ENCODE measurements at regions not wholly inside any gene's neighbourhood (a gene's known extent, or its start where the extent isn't known, plus 50 kb on each side); places are given as distances from the start of the nearest gene placed in this dataset.

GRCh38 chr10:109287858-109288257, 635.5 kb downstream of the XPNPEP1 start:
- Mint-ChIP-seq H3K27me3 (no peaks in the 10 kb centered on the region), H3K4me3 (no peak overlapping the region), H3K9me3 (peaks cover 5% of the 10 kb centered on the region), H3K27ac (no peak overlapping the region), H3K36me3 (ENCODE audit: low read depth) (no peaks in the 10 kb centered on the region), H3K4me1 (no peaks in the 10 kb centered on the region)
- CTCF ChIA-PET, result no interaction called here
- DNase-seq, result no peak
- POLR2A ChIA-PET, result no interaction called here

DNA sequence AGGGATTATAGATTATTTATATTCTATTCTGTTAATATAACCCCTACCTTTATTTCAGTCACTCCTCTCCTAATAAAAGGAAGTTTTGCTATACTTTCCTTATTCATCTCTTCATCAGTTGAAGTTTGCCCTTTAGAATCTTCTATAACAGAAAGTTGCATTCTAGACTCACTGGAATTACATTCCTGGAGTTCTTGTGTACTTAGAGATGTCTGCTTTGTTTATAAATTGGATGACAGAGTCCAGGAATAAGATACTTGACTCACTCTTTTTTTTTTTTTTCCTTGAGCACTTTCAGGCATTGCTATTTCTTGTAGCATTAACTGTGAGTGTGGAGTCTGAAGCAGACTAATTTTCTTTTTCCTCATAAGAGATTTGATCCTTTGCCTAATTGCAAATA, 640.8 kb downstream of the XPNPEP1 start:
- DNase-seq, result no peak
- H3K27ac Mint-ChIP-seq, result no peak overlapping the region
- H3K36me3 Mint-ChIP-seq (ENCODE audit: low read depth), result no peaks in the 10 kb centered on the region
- POLR2A ChIA-PET, result no interaction called here
- no peaks in the 10 kb centered on the region for H3K4me1 Mint-ChIP-seq
- no peaks in the 10 kb centered on the region for H3K9me3 Mint-ChIP-seq
- CTCF ChIA-PET, result no interaction called here
- no peak overlapping the region for H3K4me3 Mint-ChIP-seq
- H3K27me3 Mint-ChIP-seq, result no peaks in the 10 kb centered on the region

DNA sequence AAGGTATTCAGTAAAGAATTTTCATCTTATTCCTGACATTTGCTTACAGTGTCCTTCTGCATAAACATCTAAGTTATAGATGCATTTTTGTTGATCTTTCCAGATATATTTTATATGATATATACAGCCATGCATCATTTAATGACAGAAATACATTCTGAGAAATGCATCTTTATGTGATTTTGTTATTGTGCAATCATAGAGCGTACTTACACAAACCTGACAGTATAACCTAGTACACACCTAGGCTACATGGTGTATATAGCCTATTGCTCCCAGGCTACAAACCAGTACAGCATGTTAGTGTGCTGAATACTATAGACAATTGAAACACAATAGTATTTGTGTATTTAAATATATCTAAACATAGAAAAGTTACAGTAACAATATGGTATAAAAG, 642.0 kb downstream of the XPNPEP1 start:
- H3K4me1 Mint-ChIP-seq, result no peaks in the 10 kb centered on the region
- no peak overlapping the region for H3K27ac Mint-ChIP-seq
- peaks cover 3% of the 10 kb centered on the region for H3K9me3 Mint-ChIP-seq
- DNase-seq, result no peak
- H3K4me3 Mint-ChIP-seq, result no peak overlapping the region
- CTCF ChIA-PET, result no interaction called here
- POLR2A ChIA-PET, result no interaction called here
- no peaks in the 10 kb centered on the region for H3K27me3 Mint-ChIP-seq
- no peaks in the 10 kb centered on the region for H3K36me3 Mint-ChIP-seq (ENCODE audit: low read depth)

DNA sequence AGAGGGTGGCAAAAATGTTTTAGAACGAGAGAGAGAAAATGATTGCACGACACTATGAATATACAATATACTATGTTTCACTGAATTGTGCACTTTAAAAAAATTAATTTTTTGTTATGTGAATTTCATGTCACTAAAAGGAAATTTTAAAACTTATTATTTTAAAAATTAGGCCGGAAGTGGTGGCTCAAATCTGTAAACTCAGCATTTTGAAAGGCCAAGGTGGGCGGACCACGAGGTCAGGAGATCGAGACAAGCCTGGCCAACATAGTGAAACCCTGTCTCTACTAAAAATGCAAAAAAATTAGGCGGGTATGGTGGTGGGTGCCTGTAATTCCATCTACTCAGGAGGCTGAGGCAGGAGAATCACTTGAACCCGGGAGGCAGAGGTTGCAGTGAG, 642.5 kb downstream of the XPNPEP1 start:
- no peak for DNase-seq
- H3K27ac Mint-ChIP-seq, result no peak overlapping the region
- H3K4me1 Mint-ChIP-seq, result no peaks in the 10 kb centered on the region
- H3K9me3 Mint-ChIP-seq, result peaks cover 3% of the 10 kb centered on the region
- CTCF ChIA-PET, result no interaction called here
- H3K27me3 Mint-ChIP-seq, result no peaks in the 10 kb centered on the region
- H3K4me3 Mint-ChIP-seq, result no peak overlapping the region
- POLR2A ChIA-PET, result no interaction called here
- H3K36me3 Mint-ChIP-seq (ENCODE audit: low read depth), result no peaks in the 10 kb centered on the region

- DNase-seq, result no peak
- no peak overlapping the region for H3K4me3 Mint-ChIP-seq
- ChIA-PET POLR2A (no interaction called here), CTCF (no interaction called here)
- no peak overlapping the region for H3K27ac Mint-ChIP-seq
- H3K4me1 Mint-ChIP-seq, result no peaks in the 10 kb centered on the region
- no peaks in the 10 kb centered on the region for H3K27me3 Mint-ChIP-seq
- peaks cover 3% of the 10 kb centered on the region for H3K9me3 Mint-ChIP-seq
- H3K36me3 Mint-ChIP-seq (ENCODE audit: low read depth), result no peaks in the 10 kb centered on the region
Observed at GRCh38 chr10:109277456-109277855, 645.9 kb downstream of the XPNPEP1 start.

- Mint-ChIP-seq H3K27ac (no peak overlapping the region), H3K4me1 (no peaks in the 10 kb centered on the region), H3K27me3 (no peaks in the 10 kb centered on the region), H3K4me3 (no peak overlapping the region), H3K36me3 (ENCODE audit: low read depth) (no peaks in the 10 kb centered on the region), H3K9me3 (peaks cover 3% of the 10 kb centered on the region)
- CTCF ChIA-PET, result no interaction called here
- DNase-seq, result no peak
- POLR2A ChIA-PET, result no interaction called here
Observed at GRCh38 chr10:109275960-109276359, 647.4 kb downstream of the XPNPEP1 start.

GRCh38 chr10:109274681-109275080, 648.6 kb downstream of the XPNPEP1 start:
- no peak for DNase-seq
- no peaks in the 10 kb centered on the region for H3K27me3 Mint-ChIP-seq
- peaks cover 3% of the 10 kb centered on the region for H3K9me3 Mint-ChIP-seq
- ChIA-PET POLR2A (no interaction called here), CTCF (no interaction called here)
- no peak overlapping the region for H3K4me3 Mint-ChIP-seq
- H3K4me1 Mint-ChIP-seq, result no peaks in the 10 kb centered on the region
- no peak overlapping the region for H3K27ac Mint-ChIP-seq
- H3K36me3 Mint-ChIP-seq (ENCODE audit: low read depth), result no peaks in the 10 kb centered on the region

DNA sequence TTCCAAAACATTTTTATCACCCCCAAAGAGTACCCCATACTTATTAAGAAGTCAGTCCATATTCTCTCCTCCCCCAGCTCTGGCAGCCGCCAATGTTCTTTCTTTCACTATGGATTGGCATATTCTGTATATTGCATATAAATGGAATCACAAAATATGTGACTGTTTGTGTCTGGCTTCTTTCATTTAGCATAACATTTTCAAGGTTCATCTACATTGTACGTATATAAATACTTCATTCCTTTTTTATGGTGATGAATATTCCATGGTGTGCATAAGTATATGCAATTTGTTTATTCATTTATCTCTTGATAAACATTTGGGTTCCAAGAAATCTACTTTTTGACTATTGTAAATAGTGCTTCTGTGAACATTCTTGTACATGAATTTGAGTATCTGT, 653.1 kb downstream of the XPNPEP1 start:
- no peak for DNase-seq
- Mint-ChIP-seq H3K27ac (no peak overlapping the region), H3K4me1 (no peaks in the 10 kb centered on the region), H3K36me3 (ENCODE audit: low read depth) (no peaks in the 10 kb centered on the region), H3K9me3 (peaks cover 3% of the 10 kb centered on the region), H3K4me3 (no peak overlapping the region), H3K27me3 (no peaks in the 10 kb centered on the region)
- ChIA-PET CTCF (no interaction called here), POLR2A (no interaction called here)

DNA sequence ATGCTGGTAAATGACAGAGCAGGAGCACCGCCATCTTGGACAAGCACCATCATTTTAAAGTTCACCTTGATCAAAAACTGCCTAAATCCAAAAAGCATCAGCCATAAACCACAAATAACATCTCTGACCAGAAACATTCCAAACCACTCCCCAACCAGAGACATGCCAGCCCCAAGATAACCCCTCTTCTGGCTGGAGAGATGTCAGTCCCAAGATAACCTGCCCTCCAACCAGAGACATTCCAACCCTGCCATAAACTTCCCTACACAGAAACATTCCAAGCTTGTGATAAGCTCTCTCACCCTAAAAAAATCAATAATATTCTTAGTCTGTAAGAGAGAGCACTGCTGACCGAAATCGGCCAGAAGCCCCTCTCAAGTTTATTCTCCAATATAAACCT, 659.3 kb downstream of the XPNPEP1 start:
- H3K27me3 Mint-ChIP-seq, result no peaks in the 10 kb centered on the region
- no peak overlapping the region for H3K27ac Mint-ChIP-seq
- no peaks in the 10 kb centered on the region for H3K36me3 Mint-ChIP-seq (ENCODE audit: low read depth)
- ChIA-PET POLR2A (no interaction called here), CTCF (no interaction called here)
- H3K4me1 Mint-ChIP-seq, result no peaks in the 10 kb centered on the region
- peaks cover 15% of the 10 kb centered on the region for H3K9me3 Mint-ChIP-seq
- H3K4me3 Mint-ChIP-seq, result no peak overlapping the region
- DNase-seq, result no peak

GRCh38 chr10:109261231-109261630, 662.1 kb downstream of the XPNPEP1 start:
- H3K9me3 Mint-ChIP-seq, result peaks cover 13% of the 10 kb centered on the region
- no peaks in the 10 kb centered on the region for H3K27me3 Mint-ChIP-seq
- no peaks in the 10 kb centered on the region for H3K36me3 Mint-ChIP-seq (ENCODE audit: low read depth)
- DNase-seq, result no peak
- POLR2A ChIA-PET, result no interaction called here
- CTCF ChIA-PET, result no interaction called here
- no peak overlapping the region for H3K27ac Mint-ChIP-seq
- no peaks in the 10 kb centered on the region for H3K4me1 Mint-ChIP-seq
- no peak overlapping the region for H3K4me3 Mint-ChIP-seq

DNA sequence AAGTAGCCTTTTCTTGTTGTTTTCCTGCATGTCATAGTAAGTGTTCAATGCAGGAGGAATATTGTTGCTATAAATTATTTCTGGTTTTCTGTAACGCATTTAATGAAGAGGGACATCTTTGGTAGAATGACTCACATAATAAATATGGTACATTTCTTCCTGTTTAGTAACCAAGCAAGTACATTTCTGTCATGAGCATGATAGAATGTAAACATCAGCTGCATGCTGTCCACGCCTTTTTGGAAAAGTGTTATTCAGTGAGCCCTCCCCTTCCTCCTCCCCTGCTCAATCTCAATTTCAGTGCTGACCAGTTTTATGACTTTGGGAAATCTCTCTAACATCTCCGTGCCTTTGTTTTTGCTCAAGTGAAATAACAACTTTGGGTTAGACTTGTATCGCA, 664.0 kb downstream of the XPNPEP1 start:
- H3K9me3 Mint-ChIP-seq, result peaks cover 9% of the 10 kb centered on the region
- no peak overlapping the region for H3K27ac Mint-ChIP-seq
- ChIA-PET POLR2A (no interaction called here), CTCF (interaction anchor here (0.6 kb wide), 1 partner anchor 120 kb away, joined by 4 read pairs; no protein-coding TSS in a partner anchor)
- DNase-seq, result no peak
- no peak overlapping the region for H3K4me3 Mint-ChIP-seq
- H3K36me3 Mint-ChIP-seq (ENCODE audit: low read depth), result no peaks in the 10 kb centered on the region
- H3K27me3 Mint-ChIP-seq, result no peaks in the 10 kb centered on the region
- H3K4me1 Mint-ChIP-seq, result no peaks in the 10 kb centered on the region

DNA sequence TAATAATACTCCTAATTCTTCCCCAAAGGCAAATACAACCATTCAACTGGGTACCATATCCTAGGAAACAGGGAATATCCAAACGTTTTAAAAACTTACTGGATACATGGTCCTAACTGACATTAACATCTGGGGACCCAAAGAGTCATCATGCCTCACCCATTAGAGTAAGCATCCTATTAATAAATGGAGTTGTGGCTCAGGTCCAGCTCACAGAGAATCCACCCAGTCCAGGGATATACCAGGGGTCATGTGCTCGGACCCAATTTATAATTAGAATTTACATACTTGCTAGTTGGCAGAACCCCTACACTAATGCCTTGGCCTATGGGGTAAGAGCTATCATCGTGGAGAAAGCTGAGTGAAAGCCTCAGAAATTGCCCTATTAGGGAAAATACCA, 670.0 kb downstream of the XPNPEP1 start:
- Mint-ChIP-seq H3K36me3 (ENCODE audit: low read depth) (no peaks in the 10 kb centered on the region), H3K27ac (no peak overlapping the region), H3K4me3 (no peak overlapping the region), H3K27me3 (no peaks in the 10 kb centered on the region), H3K9me3 (peaks cover 6% of the 10 kb centered on the region), H3K4me1 (no peaks in the 10 kb centered on the region)
- DNase-seq, result no peak
- CTCF ChIA-PET, result no interaction called here
- POLR2A ChIA-PET, result no interaction called here

GRCh38 chr10:109250152-109250551, 673.2 kb downstream of the XPNPEP1 start:
- no peaks in the 10 kb centered on the region for H3K4me1 Mint-ChIP-seq
- CTCF ChIA-PET, result no interaction called here
- no peaks in the 10 kb centered on the region for H3K36me3 Mint-ChIP-seq (ENCODE audit: low read depth)
- H3K9me3 Mint-ChIP-seq, result peaks cover 10% of the 10 kb centered on the region
- POLR2A ChIA-PET, result no interaction called here
- H3K27ac Mint-ChIP-seq, result no peak overlapping the region
- no peak overlapping the region for H3K4me3 Mint-ChIP-seq
- H3K27me3 Mint-ChIP-seq, result no peaks in the 10 kb centered on the region
- no peak for DNase-seq

DNA sequence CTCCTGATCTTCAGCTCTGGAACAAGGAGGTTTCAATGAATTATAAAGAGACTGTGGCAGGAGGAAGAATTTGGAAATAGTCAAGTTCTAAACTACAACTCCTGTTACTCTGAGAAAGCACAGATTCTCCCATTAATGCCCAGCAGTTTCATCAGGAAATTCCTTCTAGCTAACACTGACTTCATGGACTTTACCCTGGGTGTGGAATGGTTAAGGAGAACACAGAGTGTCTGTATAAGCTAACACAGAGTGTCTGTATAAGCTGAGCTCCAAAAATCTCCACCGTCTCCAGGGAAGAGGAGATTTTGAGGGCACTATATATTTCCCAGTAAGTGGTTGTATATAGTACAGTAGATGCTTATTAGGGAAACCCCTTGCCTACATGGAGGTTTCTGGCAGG, 675.5 kb downstream of the XPNPEP1 start:
- Mint-ChIP-seq H3K4me1 (no peaks in the 10 kb centered on the region), H3K27ac (no peak overlapping the region), H3K36me3 (ENCODE audit: low read depth) (no peaks in the 10 kb centered on the region), H3K9me3 (peaks cover 18% of the 10 kb centered on the region), H3K4me3 (no peak overlapping the region), H3K27me3 (no peaks in the 10 kb centered on the region)
- POLR2A ChIA-PET, result no interaction called here
- DNase-seq, result no peak
- CTCF ChIA-PET, result no interaction called here

DNA sequence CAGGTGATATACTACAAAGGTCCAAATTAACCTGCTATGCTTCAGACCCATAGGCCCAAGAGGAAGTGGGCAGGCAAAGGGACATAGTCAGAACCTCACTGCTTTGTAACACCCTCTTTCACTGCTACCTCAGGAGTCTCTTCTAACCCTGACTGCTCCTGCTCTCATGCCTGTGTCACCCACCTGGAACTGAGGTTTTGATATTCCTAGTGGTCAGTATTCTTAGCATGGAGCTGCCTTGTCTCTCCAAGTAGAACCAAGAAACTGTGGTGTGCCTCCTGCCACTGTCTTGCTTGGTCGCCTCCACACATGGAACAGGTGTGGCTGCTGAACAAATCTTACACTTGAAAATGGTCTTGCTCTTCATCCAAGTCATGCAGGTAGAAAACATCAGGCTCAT, 677.5 kb downstream of the XPNPEP1 start:
- Mint-ChIP-seq H3K27ac (no peak overlapping the region), H3K27me3 (no peaks in the 10 kb centered on the region), H3K4me3 (no peak overlapping the region), H3K36me3 (ENCODE audit: low read depth) (no peaks in the 10 kb centered on the region), H3K9me3 (peaks cover 12% of the 10 kb centered on the region), H3K4me1 (no peaks in the 10 kb centered on the region)
- CTCF ChIA-PET, result no interaction called here
- POLR2A ChIA-PET, result no interaction called here
- DNase-seq, result no peak
